DLD1 (cell line): ENCODE measurements at regions not wholly inside any gene's neighbourhood (a gene's known extent, or its start where the extent isn't known, plus 50 kb on each side); places are given as distances from the start of the nearest gene placed in this dataset.
"Not testable (repeated sequence)": the region's sequence is repeated elsewhere in the genome, so short reads cannot be mapped to it uniquely, and the experiment has no call there.

Source experiments
- in situ Hi-C: cut with HindIII; loops from 2 replicates; pipeline ENCODE4 v1.10.0; 2017; ENCODE audit warnings: low sequenced_read_pairs

DNA sequence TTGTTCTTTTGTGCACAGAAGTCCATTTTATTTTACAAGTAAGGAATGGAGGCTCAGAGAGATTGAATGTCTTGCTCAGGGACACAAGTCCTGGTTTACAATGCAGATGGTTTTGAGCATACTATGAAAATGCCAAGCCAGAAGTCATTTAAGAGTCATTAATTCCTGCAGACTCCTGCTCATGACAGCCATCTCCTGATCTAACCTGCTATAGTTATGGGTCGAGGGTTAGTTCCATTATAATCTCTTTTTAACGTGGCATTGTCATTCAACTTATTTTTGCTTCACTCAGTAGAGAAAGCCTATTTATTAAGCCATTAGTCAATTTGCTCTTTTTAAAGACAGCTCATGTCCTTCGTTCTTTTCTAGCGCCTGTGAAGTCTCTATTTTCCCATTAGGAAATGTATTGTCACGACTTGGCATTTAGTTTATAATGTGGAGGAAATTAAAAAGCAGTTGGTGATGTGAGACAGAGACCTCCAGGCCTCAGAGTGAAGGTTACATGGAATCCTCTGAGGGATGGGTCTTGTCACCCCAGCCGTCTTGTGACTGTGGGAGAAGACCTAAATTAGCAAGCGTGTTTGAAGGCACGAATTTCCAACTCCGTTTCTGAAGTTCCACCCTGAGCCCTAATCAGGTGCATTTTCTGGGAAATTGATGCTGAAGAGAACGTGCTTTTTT lies 84.1 kb downstream of the ACTBL2 start:
- in situ Hi-C loops: no loop called here

DNA sequence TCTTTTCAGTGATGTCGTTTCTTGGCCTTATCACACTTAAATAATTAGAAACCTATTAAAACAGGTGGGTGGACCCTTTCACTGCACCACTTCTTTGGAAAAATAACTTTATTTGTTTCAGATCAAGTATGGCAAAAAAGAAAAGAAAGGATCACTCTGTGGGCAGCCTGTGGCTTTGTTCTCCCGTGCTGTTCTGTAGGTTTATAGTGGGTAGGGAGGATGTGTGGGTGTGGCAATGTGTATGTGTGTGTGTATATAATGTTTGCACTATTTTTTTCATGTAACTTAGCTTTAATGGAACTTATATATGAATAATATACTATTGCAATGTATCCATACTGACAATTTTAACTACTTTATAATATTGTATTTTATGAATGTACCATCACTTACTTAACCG lies 85.9 kb downstream of the ACTBL2 start:
- in situ Hi-C loops: no loop called here

DNA sequence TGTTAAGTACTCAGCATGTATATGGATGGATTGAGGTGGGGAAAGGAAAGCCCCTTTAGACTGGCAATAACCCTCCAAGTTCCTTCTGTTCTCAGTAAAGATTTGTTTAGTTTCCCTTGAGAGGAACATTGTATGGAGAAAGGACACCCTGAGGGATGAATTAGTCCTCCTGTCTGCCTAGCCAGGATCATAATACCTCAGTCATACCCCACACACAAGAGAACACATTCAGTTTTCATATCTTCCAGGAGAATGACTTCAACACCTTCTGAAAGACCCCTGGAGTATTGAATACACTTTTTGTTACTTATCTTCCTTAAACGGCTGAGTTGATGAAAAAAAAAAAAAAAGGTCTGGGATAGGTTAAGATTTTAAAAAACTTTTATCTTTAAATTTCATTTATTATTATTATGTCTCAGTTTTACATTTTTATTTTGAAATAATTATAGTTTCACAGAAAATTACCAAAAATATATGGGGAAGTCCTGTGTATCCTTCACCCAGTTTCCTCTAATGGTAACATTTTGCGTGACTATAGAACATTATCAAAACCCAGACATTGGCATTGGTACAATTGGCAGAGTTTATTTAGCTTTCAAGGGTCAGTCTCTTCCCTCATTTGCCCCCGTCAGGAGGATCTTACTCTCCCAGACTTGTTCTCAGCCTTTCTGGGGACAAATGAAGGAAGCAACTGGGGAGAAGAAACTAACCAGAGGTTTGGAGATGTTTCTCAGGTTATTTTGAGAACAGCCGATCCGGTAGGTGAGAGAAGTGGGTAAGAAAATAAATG lies 88.0 kb downstream of the ACTBL2 start:
- in situ Hi-C loops: no loop called here

- in situ Hi-C loops: no loop called here
Observed at GRCh38 chr5:57386958-57387357, 95.7 kb downstream of the ACTBL2 start.

DNA sequence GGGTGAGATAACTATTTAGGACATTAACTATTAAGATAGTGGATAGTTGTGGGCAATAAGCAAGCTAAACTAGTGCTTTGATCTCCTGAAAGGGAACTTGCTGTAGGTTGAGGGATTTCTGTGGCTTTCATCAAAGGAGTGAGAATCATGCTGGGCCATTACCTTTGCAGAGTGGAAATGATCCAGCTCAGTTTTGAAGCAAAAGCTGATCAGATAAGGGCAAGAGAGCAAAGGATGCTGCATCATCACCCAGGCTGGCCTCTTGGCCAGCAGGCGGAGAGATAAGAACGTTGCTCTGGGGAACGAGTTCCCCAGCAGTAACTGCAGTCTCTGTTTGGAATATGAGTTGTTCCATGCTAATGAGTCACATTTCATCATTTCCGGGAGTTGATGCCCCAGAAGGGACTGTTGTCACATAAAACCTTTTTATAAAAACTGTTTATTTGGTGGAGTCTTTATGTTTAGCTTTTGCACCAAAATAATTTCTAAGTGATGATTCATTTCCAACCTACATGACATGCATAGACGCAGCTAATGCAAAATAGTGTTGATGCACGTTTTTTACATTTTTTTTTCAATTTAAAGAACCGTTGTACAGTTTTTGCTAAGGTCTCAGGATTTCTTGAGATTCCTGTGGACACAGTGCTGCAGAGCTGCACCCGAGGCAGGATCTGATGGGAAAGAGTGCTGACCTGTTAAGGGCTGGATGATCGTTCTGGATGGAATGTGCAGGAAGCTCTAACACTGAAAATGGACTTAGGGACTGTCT lies 99.3 kb downstream of the ACTBL2 start:
- in situ Hi-C loops: no loop called here

DNA sequence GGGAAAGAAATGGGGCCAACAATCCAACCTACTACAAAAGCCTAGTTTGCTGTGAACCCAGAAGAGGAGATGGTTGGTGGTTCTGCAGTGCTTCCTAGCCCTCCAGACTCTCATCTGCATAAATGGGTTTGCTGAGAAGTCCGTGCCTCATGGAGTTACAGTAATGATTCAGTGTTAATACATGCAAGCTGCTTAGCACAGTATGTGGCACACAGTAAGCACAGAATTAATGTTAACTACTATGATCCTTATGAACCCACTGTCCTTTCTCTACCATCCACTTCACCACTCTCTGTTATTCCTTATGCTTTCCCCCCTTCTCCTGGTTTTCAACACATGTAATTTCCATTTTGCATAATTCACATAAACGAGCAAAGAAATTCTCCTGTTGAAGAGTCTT lies 100.0 kb downstream of the ACTBL2 start:
- in situ Hi-C loops: no loop called here

DNA sequence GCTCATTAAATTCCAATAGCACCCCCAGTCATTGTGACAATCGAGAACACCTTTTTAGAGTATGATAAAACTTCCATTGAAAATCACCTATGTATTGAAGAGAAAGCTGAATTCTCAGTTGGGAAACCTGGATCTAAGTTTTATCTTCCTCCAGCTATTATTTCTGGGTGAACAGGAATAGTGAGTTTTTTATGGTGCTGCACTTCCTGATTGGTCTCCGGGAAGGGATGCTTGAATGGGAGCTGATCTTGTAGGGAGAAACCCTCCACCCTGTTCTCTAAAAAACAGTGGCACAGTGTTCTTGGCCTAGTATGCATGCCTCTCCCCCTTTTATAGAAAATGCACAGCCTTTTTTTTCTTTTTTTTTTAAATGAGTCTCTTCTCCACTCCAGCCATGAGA lies 112.2 kb downstream of the ACTBL2 start:
- in situ Hi-C loops: no loop called here

DNA sequence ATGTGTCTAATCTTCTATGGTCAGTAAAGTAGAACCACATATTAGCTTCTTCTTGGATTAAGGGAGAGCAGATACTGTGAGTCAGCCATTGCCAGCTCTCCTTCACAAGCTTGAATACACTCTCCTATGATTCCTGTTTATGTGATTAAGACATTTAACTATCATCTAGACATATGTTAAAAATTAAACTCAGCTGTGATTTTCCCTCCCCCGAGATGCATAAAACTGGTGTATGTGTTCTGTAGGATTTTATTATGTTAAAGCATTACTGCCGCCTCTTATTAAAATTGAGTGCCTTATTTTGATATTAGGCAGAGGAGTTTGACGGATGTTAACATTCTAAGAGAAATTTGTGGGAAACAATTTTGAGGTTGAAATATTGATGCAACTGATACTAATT lies 114.6 kb downstream of the ACTBL2 start:
- in situ Hi-C loops: no loop called here

- in situ Hi-C loops: no loop called here
Observed at GRCh38 chr5:57366744-57367143, 115.9 kb downstream of the ACTBL2 start.

- in situ Hi-C loops: no loop called here
Observed at GRCh38 chr5:57362951-57363350, 119.7 kb downstream of the ACTBL2 start.

DNA sequence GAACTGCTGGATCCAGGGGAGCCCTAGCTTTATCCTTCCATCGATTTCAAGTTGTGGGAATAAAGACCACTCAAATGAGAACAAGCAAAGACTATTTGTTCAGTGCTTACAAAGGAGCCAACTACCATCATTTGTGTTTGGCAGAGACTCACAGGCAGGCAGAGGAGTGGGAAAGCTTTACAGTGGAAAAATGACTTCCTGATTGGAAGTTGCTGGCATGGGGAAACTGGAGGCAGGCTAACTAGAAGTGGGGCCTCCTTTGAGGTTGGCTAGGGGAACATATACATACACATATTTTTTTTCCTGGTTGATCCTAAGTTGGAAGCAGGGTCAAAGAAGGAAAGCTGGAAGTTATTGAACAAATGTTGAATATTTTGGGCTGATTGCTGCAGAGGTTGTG lies 121.7 kb downstream of the ACTBL2 start:
- in situ Hi-C loops: no loop called here

DNA sequence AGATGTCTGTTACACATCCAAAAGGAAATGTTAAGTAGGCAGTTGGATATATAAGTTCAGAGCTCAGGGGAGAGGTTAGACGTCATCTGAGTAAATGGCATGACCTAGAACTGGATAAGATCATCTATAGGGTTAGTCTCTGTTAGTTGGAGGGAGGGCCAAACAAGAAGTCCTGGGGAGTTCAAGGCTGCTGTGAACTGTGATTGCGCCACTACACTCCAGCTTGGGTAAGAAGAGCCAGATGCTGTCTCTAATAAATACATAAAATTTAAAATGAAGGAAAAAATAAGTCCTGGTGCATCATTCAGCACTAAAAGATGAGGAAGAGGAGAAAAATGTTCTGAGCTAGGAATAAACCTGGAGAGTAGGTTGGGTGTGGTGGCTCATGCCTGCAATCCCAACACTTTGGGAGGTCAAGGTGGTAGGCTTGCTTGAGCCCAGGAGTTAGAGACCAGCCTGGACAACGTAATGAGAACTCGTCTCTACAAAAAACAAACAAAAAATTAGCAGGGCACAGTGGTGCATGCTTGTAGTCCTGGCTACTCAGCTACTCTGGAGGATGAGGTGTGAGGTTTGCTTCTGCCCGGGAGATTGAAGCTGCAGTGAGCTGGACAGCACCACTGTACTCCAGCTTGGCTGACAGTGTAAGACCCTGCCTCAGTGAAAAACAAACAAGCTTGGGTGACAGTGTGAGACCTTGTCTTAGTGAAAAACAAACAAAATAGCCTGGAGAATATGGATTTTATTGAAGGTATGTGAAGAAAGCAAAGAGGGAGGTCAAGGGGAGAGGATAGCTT lies 123.6 kb downstream of the ACTBL2 start:
- in situ Hi-C loops: no loop called here

GRCh38 chr5:57356850-57357249 lies 125.8 kb downstream of the ACTBL2 start:
- in situ Hi-C loops: not testable (repeated sequence)

- in situ Hi-C loops: no loop called here
Observed at GRCh38 chr5:57349214-57349613, 133.4 kb downstream of the ACTBL2 start.

- in situ Hi-C loops: no loop called here
Observed at GRCh38 chr5:57348376-57349140, 134.1 kb downstream of the ACTBL2 start.

- in situ Hi-C loops: no loop called here
Observed at GRCh38 chr5:57346328-57346727, 136.3 kb downstream of the ACTBL2 start.

- in situ Hi-C loops: no loop called here
Observed at GRCh38 chr5:57341380-57341979, 141.1 kb downstream of the ACTBL2 start.

DNA sequence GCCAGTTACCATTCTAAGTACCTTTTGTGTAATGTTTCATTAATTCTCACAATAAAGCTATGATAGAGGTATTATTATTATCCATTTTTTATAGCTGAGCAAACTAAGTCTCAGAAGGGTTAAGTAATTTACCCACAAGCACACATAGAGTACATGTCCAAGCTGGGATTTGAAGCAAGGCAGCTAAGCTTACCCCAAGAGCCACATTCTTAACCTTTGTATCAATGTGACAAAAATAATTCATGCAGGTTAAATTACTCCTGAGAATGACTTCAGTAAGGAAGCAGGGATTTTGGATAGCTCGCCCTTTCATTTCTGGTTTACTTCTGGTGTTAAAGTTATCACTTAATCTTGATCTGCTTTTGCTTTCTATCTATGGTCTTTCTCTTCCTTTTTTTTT lies 141.9 kb downstream of the ACTBL2 start:
- in situ Hi-C loops: no loop called here

DNA sequence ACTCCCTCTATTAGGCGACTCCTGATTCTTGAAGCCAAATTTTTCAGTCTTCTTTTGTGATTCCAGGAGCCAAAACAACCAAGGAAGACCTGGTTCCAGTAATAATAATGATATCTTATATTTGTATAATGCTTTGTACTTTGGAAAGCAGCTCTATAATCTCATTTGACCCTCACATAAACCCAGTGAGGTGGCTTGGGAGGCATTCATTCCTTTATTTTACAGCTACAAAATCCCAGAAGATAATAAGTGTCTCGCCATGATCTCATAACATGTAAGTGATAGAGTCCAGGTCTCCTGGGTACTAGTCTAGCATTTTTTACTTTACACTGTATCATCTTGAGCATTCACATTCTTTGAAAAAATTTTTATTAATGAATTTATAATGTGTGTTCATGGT lies 143.1 kb downstream of the ACTBL2 start:
- in situ Hi-C loops: no loop called here

DNA sequence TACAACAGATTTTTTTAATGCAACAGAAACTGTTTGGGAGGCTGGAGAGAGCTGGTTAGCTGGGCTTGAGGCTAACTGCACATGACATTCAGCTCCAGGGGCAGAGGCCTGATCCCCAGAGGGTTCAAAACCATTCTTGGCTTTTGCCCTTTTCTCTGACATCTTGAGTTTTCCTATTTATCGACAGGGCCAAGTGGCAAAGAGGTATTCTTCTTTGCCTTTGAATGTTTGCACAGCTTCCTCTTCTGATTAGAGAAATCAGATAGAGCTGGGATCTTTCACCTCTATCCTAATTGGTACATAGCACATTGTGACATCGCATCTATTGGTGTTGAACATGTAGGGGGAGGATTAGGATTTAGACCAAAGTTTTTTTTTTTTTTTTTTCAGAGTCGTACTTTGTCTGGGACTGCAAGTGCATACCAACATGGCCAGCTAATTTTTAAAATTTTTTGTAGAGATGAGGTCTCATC lies 143.7 kb downstream of the ACTBL2 start:
- in situ Hi-C loops: no loop called here
